ENCODE measurements at regions not wholly inside any gene's neighbourhood (a gene's known extent, or its start where the extent isn't known, plus 50 kb on each side); places are given as distances from the start of the nearest gene placed in this dataset.

DNA sequence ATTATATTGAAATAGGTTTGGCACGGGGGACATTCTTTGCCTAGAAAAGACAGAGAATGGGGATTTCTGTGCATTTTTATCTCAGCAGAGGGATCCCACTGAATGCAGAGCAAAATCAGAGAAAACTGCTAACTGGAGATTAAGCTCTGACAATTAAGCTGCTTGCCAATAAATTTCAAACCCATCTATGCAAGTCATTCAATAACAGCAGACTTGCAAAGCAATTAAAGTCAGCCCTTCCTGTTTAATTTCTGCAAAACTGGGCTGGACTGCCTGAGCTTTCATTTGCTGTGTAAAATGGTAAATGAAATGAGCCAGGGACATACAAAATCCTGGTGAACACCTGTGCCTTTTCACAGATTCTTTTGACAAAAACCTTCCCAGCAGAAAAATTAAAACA lies 1273.9 kb upstream of the CNTN5 start:
- no peaks in the 10 kb centered on the region for H3K36me3 ChIP-seq (ENCODE audit: control insufficient read depth in 2 of 2, extremely low read depth in 1 of 2, insufficient read depth in 2 of 2, low read length in 2 of 2)
- H3K9me3 ChIP-seq (replicated peaks; ENCODE audit: control insufficient read depth, insufficient read depth, low read length), result no peaks in the 10 kb centered on the region
- FAIRE-seq (no peak), DNase-seq (ENCODE audit: low read depth, low spot score) (peak; percentile 3)
- no peak overlapping the region for H2AFZ ChIP-seq (ENCODE audit: low read depth, low read length)
- BruUV-seq (replicated peaks), result no TSS peak
- TF ChIP-seq MYC (IDR thresholded peaks at IDR 0.05; ENCODE audit: low read depth, low read length), result no peak
- no peak for TF ChIP-seq POLR2A (IDR thresholded peaks at IDR 0.05; ENCODE audit: low read depth, low read length)
- TF ChIP-seq, protein P1, sequence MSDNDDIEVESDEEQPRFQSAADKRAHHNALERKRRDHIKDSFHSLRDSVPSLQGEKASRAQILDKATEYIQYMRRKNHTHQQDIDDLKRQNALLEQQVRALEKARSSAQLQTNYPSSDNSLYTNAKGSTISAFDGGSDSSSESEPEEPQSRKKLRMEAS (IDR thresholded peaks at IDR 0.05; ENCODE audit: insufficient read depth, insufficient read length), result no peak
- TF ChIP-seq FOS (IDR thresholded peaks at IDR 0.05; ENCODE audit: borderline replicate concordance, insufficient read depth, low read length), result no peak
- no peak for TF ChIP-seq GATA2 (IDR thresholded peaks at IDR 0.05; ENCODE audit: insufficient read depth, insufficient read length, low read depth, low read length)
- TF ChIP-seq, protein P2, sequence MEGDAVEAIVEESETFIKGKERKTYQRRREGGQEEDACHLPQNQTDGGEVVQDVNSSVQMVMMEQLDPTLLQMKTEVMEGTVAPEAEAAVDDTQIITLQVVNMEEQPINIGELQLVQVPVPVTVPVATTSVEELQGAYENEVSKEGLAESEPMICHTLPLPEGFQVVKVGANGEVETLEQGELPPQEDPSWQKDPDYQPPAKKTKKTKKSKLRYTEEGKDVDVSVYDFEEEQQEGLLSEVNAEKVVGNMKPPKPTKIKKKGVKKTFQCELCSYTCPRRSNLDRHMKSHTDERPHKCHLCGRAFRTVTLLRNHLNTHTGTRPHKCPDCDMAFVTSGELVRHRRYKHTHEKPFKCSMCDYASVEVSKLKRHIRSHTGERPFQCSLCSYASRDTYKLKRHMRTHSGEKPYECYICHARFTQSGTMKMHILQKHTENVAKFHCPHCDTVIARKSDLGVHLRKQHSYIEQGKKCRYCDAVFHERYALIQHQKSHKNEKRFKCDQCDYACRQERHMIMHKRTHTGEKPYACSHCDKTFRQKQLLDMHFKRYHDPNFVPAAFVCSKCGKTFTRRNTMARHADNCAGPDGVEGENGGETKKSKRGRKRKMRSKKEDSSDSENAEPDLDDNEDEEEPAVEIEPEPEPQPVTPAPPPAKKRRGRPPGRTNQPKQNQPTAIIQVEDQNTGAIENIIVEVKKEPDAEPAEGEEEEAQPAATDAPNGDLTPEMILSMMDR (IDR thresholded peaks at IDR 0.05; ENCODE audit: extremely low read depth in 1 of 2, insufficient read depth in 1 of 2, low read depth in 1 of 2, low read length in 2 of 2), result no peak
- POLR2A ChIA-PET, result no interaction called here
- peaks cover 2% of the 10 kb centered on the region for H3K4me1 ChIP-seq (ENCODE audit: control insufficient read depth, extremely low read depth, insufficient read depth, low read length)
- H4K20me1 ChIP-seq (replicated peaks; ENCODE audit: control insufficient read depth, extremely low read depth, insufficient read depth, low read length), result no peaks in the 10 kb centered on the region
- H3K27me3 ChIP-seq (ENCODE audit: control insufficient read depth in 2 of 2, insufficient read depth in 2 of 2, low read length in 2 of 2), result no peaks in the 10 kb centered on the region
- H3K4me3 ChIP-seq (replicated peaks in 1 of 3; ENCODE audit: insufficient read depth in 1 of 3, low read depth in 1 of 3, low read length in 3 of 3), result no peak overlapping the region
- no peak overlapping the region for H3K9ac ChIP-seq (replicated peaks; ENCODE audit: extremely low read depth, insufficient read depth, low read length)
- intact Hi-C loops (cut with micrococcal nuclease), result no loop called here
- CTCF ChIA-PET, result no interaction called here
- H3K27ac ChIP-seq (ENCODE audit: insufficient read depth, low read depth, low read length), result no peak overlapping the region
- no peak overlapping the region for H3K4me2 ChIP-seq (ENCODE audit: insufficient read depth, low read length)
- dilution Hi-C loops (cut with MboI; ENCODE audit: extremely low pct_ligation_motif_present, low sequenced_read_pairs), result no loop called here
- H3K79me2 ChIP-seq (ENCODE audit: control insufficient read depth, insufficient read depth, low read length), result no peaks in the 10 kb centered on the region
- no peaks in the 10 kb centered on the region for H3K9me1 ChIP-seq (replicated peaks; ENCODE audit: control insufficient read depth, extremely low read depth, insufficient read depth, low read length)

DNA sequence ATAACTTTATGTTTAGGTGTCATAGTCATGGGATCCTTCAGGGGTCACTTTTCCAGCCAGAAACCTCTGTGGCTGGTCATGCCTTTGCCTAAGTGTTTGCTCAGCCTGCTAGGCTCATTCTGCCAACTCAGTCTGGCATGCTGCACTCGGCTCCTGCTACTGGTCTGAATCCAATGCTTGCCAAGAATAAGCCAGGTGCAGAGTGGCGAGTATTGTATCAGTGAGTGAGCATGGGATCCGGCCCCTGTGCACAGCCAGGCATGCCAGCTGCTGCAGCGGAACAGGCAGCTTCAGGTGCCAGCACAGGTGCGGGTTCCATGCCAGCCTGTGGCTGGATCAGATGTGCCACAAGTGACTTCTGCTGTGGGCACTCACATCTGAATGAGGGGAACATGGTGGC lies 1269.3 kb upstream of the CNTN5 start:
- no peak overlapping the region for H2AFZ ChIP-seq (ENCODE audit: low read depth, low read length)
- intact Hi-C loops (cut with micrococcal nuclease), result no loop called here
- ChIA-PET POLR2A (no interaction called here), CTCF (interaction anchor here (1.0 kb wide), 1 partner anchor 10 kb away, joined by 4 read pairs; no protein-coding TSS in a partner anchor)
- no peak for FAIRE-seq
- BruUV-seq (replicated peaks), result no TSS peak
- no peaks in the 10 kb centered on the region for H3K79me2 ChIP-seq (ENCODE audit: control insufficient read depth, insufficient read depth, low read length)
- H3K9me1 ChIP-seq (replicated peaks; ENCODE audit: control insufficient read depth, extremely low read depth, insufficient read depth, low read length), result no peaks in the 10 kb centered on the region
- no peak overlapping the region for H3K4me3 ChIP-seq (replicated peaks in 1 of 3; ENCODE audit: insufficient read depth in 1 of 3, low read depth in 1 of 3, low read length in 3 of 3)
- H3K9me3 ChIP-seq (replicated peaks; ENCODE audit: control insufficient read depth, insufficient read depth, low read length), result no peaks in the 10 kb centered on the region
- no peak overlapping the region for H3K4me2 ChIP-seq (ENCODE audit: insufficient read depth, low read length)
- no peak for DNase-seq (ENCODE audit: low read depth, low spot score)
- H3K36me3 ChIP-seq (ENCODE audit: control insufficient read depth in 2 of 2, extremely low read depth in 1 of 2, insufficient read depth in 2 of 2, low read length in 2 of 2), result no peaks in the 10 kb centered on the region
- TF ChIP-seq POLR2A (IDR thresholded peaks at IDR 0.05; ENCODE audit: low read depth, low read length) (no peak), GATA2 (IDR thresholded peaks at IDR 0.05; ENCODE audit: insufficient read depth, insufficient read length, low read depth, low read length) (no peak), POLR2AphosphoS5 (IDR thresholded peaks at IDR 0.05; ENCODE audit: insufficient read depth, low read depth, low read length) (no peak), FOS (IDR thresholded peaks at IDR 0.05; ENCODE audit: borderline replicate concordance, insufficient read depth, low read length) (no peak), JUN (IDR thresholded peaks at IDR 0.05; ENCODE audit: borderline replicate concordance, insufficient read depth, insufficient read length, low read depth) (no peak), EZH2 (IDR thresholded peaks at IDR 0.05; ENCODE audit: borderline replicate concordance, low read depth, low read length, severe bottlenecking) (no peak), MYC (IDR thresholded peaks at IDR 0.05; ENCODE audit: low read depth, low read length) (no peak)
- TF ChIP-seq, protein P2 (IDR thresholded peaks at IDR 0.05; ENCODE audit: extremely low read depth in 1 of 2, insufficient read depth in 1 of 2, low read depth in 1 of 2, low read length in 2 of 2), result no peak
- TF ChIP-seq, protein P1 (IDR thresholded peaks at IDR 0.05; ENCODE audit: insufficient read depth, insufficient read length), result no peak
- dilution Hi-C loops (cut with MboI; ENCODE audit: extremely low pct_ligation_motif_present, low sequenced_read_pairs), result no loop called here
- H3K27me3 ChIP-seq (ENCODE audit: control insufficient read depth in 2 of 2, insufficient read depth in 2 of 2, low read length in 2 of 2), result no peaks in the 10 kb centered on the region
- no peaks in the 10 kb centered on the region for H3K4me1 ChIP-seq (ENCODE audit: control insufficient read depth, extremely low read depth, insufficient read depth, low read length)
- H3K9ac ChIP-seq (replicated peaks; ENCODE audit: extremely low read depth, insufficient read depth, low read length), result no peak overlapping the region
- no peaks in the 10 kb centered on the region for H4K20me1 ChIP-seq (replicated peaks; ENCODE audit: control insufficient read depth, extremely low read depth, insufficient read depth, low read length)
- no peak overlapping the region for H3K27ac ChIP-seq (ENCODE audit: insufficient read depth, low read depth, low read length)

Measured in endothelial cell of umbilical vein (primary cell).